Breast epithelium (tissue), 4 donors: ENCODE measurements at regions not wholly inside any gene's neighbourhood (a gene's known extent, or its start where the extent isn't known, plus 50 kb on each side); places are given as distances from the start of the nearest gene placed in this dataset.

Experiments used
- DNase-seq, 2 donors: peaks; one replicate each; pipeline ENCODE4 v3.0.0-alpha.2; 2019; ENCODE audit warnings: low spot score in 2 of 2
- H3K27ac ChIP-seq, 2 donors: fragments of 200-600 bp; sonication (generic) in 1 of 2; one replicate each; pipeline ENCODE4 v1.5.1; 2016 to 2019; ENCODE audit warnings: mild to moderate bottlenecking in 1 of 2
- H3K27me3 ChIP-seq, 2 donors: fragments of 200-600 bp; sonication (generic) in 1 of 2; one replicate each; pipeline versions ENCODE4 v1.5.1 to v1.6.0; 2017 to 2019; ENCODE audit warnings: control low read depth in 1 of 2, mild to moderate bottlenecking in 1 of 2
- H3K36me3 ChIP-seq: fragments of 200-600 bp; one replicate; pipeline ENCODE4 v1.5.1; 2019
- H3K4me1 ChIP-seq, 2 donors: fragments of 200-600 bp; sonication (generic); one replicate each; pipeline ENCODE4 v1.5.1; 2016 to 2019; ENCODE audit warnings: control low read depth in 1 of 2
- H3K4me3 ChIP-seq, 3 donors: fragments of 200-600 bp; sonication (generic); 1 replicate in 2 of 3; 2 replicates in 1 of 3; pipeline ENCODE4 v1.5.1; 2016 to 2019; ENCODE audit warnings: mild to moderate bottlenecking in 3 of 3, moderate library complexity in 2 of 3
- H3K9me3 ChIP-seq, 2 donors: fragments of 200-600 bp; sonication (generic) in 1 of 2; one replicate each; pipeline ENCODE4 v1.5.1; 2016 to 2019; ENCODE audit warnings: control low read depth in 1 of 2
- POLR2A ChIP-seq: fragments of 450-650 bp; IDR thresholded peaks from one replicate; pipeline ENCODE4 v1.6.1; 2016; ENCODE audit warnings: antibody characterized with exemption, mild to moderate bottlenecking, moderate library complexity
- POLR2AphosphoS5 ChIP-seq, 3 donors: sonication (generic); formaldehyde crosslinking; IDR thresholded peaks; one replicate each; pipeline ENCODE4 v1.6.1; 2017; ENCODE audit warnings: antibody characterized with exemption in 3 of 3
- intact Hi-C: fragments of 100-400 bp; cut with DNase I; formaldehyde crosslinking; loops from one replicate; pipeline ENCODE4 v1.15.1; 2023; ENCODE audit warnings: low total_unique reads
- TF ChIP-seq, protein P1 (sequence below), 3 donors: fragments of 450-650 bp; IDR thresholded peaks; one replicate each; pipeline ENCODE4 v1.5.1; 2016 to 2017; ENCODE audit warnings: antibody characterized with exemption in 3 of 3, mild to moderate bottlenecking in 3 of 3, moderate library complexity in 3 of 3

DNA sequence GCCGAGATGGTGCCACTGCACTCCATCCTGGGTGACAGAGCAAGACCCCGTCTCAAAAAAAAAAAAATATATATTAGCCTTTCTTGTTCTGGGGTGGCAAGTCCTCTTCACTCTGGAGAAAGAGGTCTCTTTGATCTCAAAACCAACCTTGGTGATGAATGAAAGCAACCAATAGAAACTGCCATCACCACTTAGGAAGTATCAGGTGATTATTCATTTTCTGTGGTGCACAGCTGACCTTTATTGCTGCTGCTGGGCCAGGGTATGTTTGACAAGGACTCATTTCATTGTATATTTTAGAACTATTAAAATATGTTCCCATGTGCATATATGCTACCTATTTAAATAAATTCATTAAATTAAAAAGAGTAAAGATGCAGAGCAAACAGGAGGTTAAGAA is 76.0 kb upstream of the KIT start:
- no peak overlapping the region for H3K27ac ChIP-seq
- no peaks in the 10 kb centered on the region for H3K4me1 ChIP-seq
- DNase-seq: no peak
- intact Hi-C loops: loop anchor here (10.0 kb wide), 1 partner anchor 713 kb away; no protein-coding TSS in a partner anchor
- TF ChIP-seq, protein P1, sequence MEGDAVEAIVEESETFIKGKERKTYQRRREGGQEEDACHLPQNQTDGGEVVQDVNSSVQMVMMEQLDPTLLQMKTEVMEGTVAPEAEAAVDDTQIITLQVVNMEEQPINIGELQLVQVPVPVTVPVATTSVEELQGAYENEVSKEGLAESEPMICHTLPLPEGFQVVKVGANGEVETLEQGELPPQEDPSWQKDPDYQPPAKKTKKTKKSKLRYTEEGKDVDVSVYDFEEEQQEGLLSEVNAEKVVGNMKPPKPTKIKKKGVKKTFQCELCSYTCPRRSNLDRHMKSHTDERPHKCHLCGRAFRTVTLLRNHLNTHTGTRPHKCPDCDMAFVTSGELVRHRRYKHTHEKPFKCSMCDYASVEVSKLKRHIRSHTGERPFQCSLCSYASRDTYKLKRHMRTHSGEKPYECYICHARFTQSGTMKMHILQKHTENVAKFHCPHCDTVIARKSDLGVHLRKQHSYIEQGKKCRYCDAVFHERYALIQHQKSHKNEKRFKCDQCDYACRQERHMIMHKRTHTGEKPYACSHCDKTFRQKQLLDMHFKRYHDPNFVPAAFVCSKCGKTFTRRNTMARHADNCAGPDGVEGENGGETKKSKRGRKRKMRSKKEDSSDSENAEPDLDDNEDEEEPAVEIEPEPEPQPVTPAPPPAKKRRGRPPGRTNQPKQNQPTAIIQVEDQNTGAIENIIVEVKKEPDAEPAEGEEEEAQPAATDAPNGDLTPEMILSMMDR (IDR thresholded peaks at IDR 0.05): no peak
- TF ChIP-seq POLR2A (no peak), POLR2AphosphoS5 (IDR thresholded peaks at IDR 0.05) (no peak)
- H3K27me3 ChIP-seq: no peaks in the 10 kb centered on the region
- H3K36me3 ChIP-seq: no peaks in the 10 kb centered on the region
- no peaks in the 10 kb centered on the region for H3K9me3 ChIP-seq
- H3K4me3 ChIP-seq: no peak overlapping the region

DNA sequence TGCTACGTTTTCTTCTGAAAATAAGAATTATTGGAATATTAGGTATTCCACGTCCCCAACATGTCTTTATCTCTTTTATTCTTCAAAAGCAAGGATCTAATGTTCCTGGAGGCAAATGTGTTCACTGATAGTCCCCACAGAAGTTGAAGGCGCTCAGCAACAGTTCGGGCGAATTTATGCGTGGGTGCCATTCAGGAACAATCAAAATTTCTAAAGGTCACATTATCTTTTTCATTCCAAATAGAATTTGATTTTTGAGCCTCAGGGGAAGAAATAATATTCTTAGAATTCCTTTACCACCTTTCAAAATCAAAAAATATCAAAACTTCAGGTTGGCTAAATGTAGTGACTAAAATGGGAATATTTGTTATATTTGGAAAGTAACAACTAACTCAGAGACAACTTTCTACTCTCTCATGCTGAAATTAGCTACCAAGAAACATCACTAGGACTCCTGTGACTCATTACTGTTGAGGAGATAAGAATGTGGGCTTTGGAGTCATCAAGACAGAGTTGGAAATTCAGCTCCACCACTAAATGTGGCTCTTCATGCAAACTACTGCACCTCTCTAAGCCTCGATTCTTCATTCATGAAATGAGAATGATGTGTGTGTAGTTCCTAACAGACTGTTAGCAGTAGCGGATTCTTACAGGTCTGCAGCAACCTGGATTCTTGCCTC is 72.3 kb upstream of the KIT start:
- Histone ChIP-seq H3K36me3 (no peaks in the 10 kb centered on the region), H3K4me3 (no peak overlapping the region), H3K27ac (no peak overlapping the region), H3K27me3 (no peaks in the 10 kb centered on the region), H3K9me3 (no peaks in the 10 kb centered on the region), H3K4me1 (no peaks in the 10 kb centered on the region)
- DNase-seq: no peak
- intact Hi-C loops: loop anchor here (10.0 kb wide), 1 partner anchor 709 kb away; no protein-coding TSS in a partner anchor
- TF ChIP-seq POLR2A (no peak), POLR2AphosphoS5 (IDR thresholded peaks at IDR 0.05) (no peak)
- TF ChIP-seq, protein P1 (IDR thresholded peaks at IDR 0.05): no peak

DNA sequence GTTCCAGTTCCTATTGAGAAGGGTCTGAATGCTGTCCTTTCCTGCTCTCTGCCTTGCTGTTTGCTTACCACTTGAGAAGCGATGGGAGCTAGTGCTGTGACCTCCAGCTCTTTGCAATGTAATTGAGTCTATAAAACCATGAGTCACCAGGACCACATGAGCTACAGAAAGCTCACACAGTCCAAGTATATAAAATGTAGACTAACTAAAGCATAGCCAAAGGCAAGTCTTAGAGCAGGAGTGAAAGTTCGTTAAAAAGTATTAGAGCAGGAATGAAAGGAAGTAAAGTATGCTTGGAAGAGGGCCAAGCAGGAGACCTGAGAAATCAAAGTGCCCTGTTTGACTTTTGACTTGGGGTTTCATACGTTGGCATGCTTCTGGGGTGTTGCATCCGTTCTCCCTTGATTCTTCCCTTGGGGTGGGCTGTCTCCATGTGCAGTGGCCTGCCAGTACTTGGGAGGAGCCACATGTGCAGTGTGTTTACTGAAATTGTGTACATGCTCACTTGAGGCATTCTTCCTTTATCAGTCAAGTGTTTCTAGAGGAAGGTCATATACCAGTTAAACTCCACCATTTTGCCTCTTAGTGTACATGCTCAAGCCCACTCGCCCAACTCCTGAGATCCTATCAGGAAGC is 71.3 kb upstream of the KIT start:
- intact Hi-C loops: loop anchor here (10.0 kb wide), 1 partner anchor 708 kb away; no protein-coding TSS in a partner anchor
- Histone ChIP-seq H3K4me1 (no peaks in the 10 kb centered on the region), H3K4me3 (no peak overlapping the region), H3K9me3 (no peaks in the 10 kb centered on the region), H3K36me3 (no peaks in the 10 kb centered on the region), H3K27ac (no peak overlapping the region), H3K27me3 (no peaks in the 10 kb centered on the region)
- no peak for TF ChIP-seq POLR2A
- no peak for TF ChIP-seq POLR2AphosphoS5 (IDR thresholded peaks at IDR 0.05)
- TF ChIP-seq, protein P1 (IDR thresholded peaks at IDR 0.05): no peak
- DNase-seq: no peak

DNA sequence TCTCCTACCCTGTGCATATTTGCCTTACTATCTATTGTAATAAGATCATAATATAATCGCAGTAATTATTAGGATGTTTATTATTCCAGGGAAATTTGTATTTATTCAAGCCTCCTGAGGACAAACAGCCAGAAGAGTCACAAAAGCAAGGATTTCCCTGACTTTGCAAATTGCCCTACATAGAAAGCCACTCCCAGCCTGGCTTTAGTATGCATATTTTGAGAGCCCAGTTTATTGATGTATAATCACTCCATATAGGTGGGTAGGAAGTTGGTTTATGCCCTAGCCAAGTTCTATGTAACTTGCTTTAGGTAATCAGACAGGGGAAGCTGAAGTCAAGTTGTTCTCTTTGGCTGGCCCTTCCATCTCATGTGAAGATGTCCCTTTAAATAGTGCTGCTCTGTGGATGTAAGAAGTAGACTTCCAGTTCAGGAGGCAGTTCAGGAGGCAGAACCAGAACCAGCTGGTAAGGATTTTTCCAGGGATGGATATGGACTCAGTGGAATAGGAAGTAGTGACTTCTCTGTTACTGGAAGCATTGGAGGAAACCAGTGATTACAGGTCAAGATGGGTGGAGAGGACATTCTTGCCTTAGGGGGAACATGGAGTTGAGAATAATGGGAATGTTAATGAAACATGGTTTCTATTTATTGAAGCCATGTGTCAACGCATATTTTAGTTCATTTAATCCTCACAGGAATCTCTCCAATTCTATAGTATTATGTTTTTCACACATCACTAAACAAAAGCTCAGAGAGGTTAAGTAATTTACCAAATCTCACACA is 70.5 kb upstream of the KIT start:
- H3K9me3 ChIP-seq: no peaks in the 10 kb centered on the region
- TF ChIP-seq POLR2AphosphoS5 (IDR thresholded peaks at IDR 0.05): no peak
- no peak for TF ChIP-seq POLR2A
- TF ChIP-seq, protein P1 (IDR thresholded peaks at IDR 0.05): no peak
- no peaks in the 10 kb centered on the region for H3K4me1 ChIP-seq
- intact Hi-C loops: loop anchor here (10.0 kb wide), 1 partner anchor 708 kb away; no protein-coding TSS in a partner anchor
- no peak overlapping the region for H3K4me3 ChIP-seq
- no peak overlapping the region for H3K27ac ChIP-seq
- DNase-seq: no peak
- H3K27me3 ChIP-seq: no peaks in the 10 kb centered on the region
- H3K36me3 ChIP-seq: no peaks in the 10 kb centered on the region
